ENCODE measurements at regions not wholly inside any gene's neighbourhood (a gene's known extent, or its start where the extent isn't known, plus 50 kb on each side); places are given as distances from the start of the nearest gene placed in this dataset.

- Histone ChIP-seq H3K4me2 (ENCODE audit: insufficient read depth in 1 of 2, low read depth in 2 of 2, low read length in 2 of 2) (no peak overlapping the region), H4K20me1 (replicated peaks in 1 of 2; ENCODE audit: control insufficient read depth in 1 of 2, insufficient read depth in 2 of 2, low read length in 2 of 2) (no peaks in the 10 kb centered on the region), H2BK12ac (ENCODE audit: low read depth, low read length) (no peak overlapping the region), H3K56ac (replicated peaks; ENCODE audit: insufficient read length, low read depth, low read length) (no peak overlapping the region), H2AFZ (ENCODE audit: low read length) (peak overlapping the region; percentile 89), H3K23ac (ENCODE audit: insufficient read length) (no peak overlapping the region), H3K36me3 (ENCODE audit: control insufficient read depth in 2 of 4, insufficient read depth in 4 of 4, low read length in 3 of 4) (no peaks in the 10 kb centered on the region; a peak in 1 of 8 replicates), H4K5ac (ENCODE audit: insufficient read length, low read depth, low read length) (no peak overlapping the region), H2BK15ac (ENCODE audit: low read length) (0 out of 2 replicates have a peak overlapping the region, but pooled peaks have one; percentile 67), H3K79me2 (ENCODE audit: control insufficient read depth in 1 of 2, insufficient read depth in 2 of 2, low read length in 2 of 2) (no peaks in the 10 kb centered on the region), H3K23me2 (ENCODE audit: low read depth, low read length) (no peaks in the 10 kb centered on the region), H3K4me3 (ENCODE audit: extremely low read depth in 1 of 4, insufficient read depth in 2 of 4, low read depth in 3 of 4, low read length in 4 of 4) (no peak overlapping the region), H2BK120ac (replicated peaks; ENCODE audit: low read depth, low read length) (no peak overlapping the region), H3K79me1 (ENCODE audit: low read depth, low read length) (no peaks in the 10 kb centered on the region), H3K9me3 (ENCODE audit: insufficient read depth in 2 of 2, low read depth in 1 of 2, low read length in 1 of 2) (peaks cover 6 to 13% of the 10 kb centered on the region in 2 experiments; a peak in 3 of 4 replicates), H3K14ac (ENCODE audit: insufficient read length) (no peak overlapping the region), H4K91ac (replicated peaks; ENCODE audit: insufficient read length, low read length) (no peak overlapping the region), H2BK20ac (ENCODE audit: low read length) (no peak overlapping the region), H3K4me1 (replicated peaks in 1 of 4; ENCODE audit: control insufficient read depth in 3 of 4, insufficient read depth in 4 of 4, low read length in 3 of 4) (no peaks in the 10 kb centered on the region), H3K27ac (ENCODE audit: low read depth, low read length) (no peak overlapping the region), H3K9ac (replicated peaks in 1 of 4; ENCODE audit: extremely low read depth in 1 of 4, low read depth in 3 of 4, low read length in 3 of 4) (no peak overlapping the region), H3K27me3 (replicated peaks in 1 of 4; ENCODE audit: control insufficient read depth in 3 of 4, extremely low read depth in 1 of 4, insufficient read depth in 3 of 4, low read length in 3 of 4) (no peaks in the 10 kb centered on the region), H2BK5ac (ENCODE audit: low read depth, low read length) (no peak overlapping the region), H4K8ac (ENCODE audit: extremely low read depth, insufficient read depth, low read length) (no peak overlapping the region), H3K4ac (replicated peaks; ENCODE audit: insufficient read length, low read depth, low read length) (no peak overlapping the region), H2AK5ac (ENCODE audit: low read depth, low read length) (no peak overlapping the region), H3K18ac (ENCODE audit: extremely low read depth, low read length) (no peak overlapping the region)
- FAIRE-seq, result no peak
- ChIA-PET POLR2A (ENCODE audit: partially characterized antibody) (no interaction called here), CTCF (ENCODE audit: partially characterized antibody) (interaction anchor here (0.7 to 1.6 kb wide), 2 partner anchors 13 to 16 kb away, joined by 4 read pairs; no protein-coding TSS in a partner anchor)
- WGBS, 2 experiments (ENCODE audit: extremely low coverage in 1 of 2, insufficient coverage in 1 of 2, insufficient read length in 1 of 2, insufficient replicate concordance in 2 of 2, low coverage in 1 of 2, low lambda C conversion rate in 2 of 2, missing lambda C conversion rate in 1 of 2), result 51% methylated on average over 2 of the region's 2 CpGs; no CpG with 5 or more reads in 1 of the 2 experiments
- no peak for DNase-seq (ENCODE audit: low read depth in 1 of 2, low spot score in 2 of 2)
- no peak for TF ChIP-seq SIX5 (IDR thresholded peaks at IDR 0.05; ENCODE audit: low read depth, low read length)
- TF ChIP-seq SRF (IDR thresholded peaks at IDR 0.05; ENCODE audit: low read depth, low read length), result no peak
- no peak for TF ChIP-seq YY1 (IDR thresholded peaks at IDR 0.05; ENCODE audit: low read depth, low read length)
- TF ChIP-seq FOSL1 (IDR thresholded peaks at IDR 0.05; ENCODE audit: insufficient read depth, low read depth, low read length), result no peak
- no peak for TF ChIP-seq SAP30 (IDR thresholded peaks at IDR 0.05; ENCODE audit: insufficient read depth, insufficient replicate concordance, low read length)
- TF ChIP-seq JUND (IDR thresholded peaks at IDR 0.05; ENCODE audit: low read length), result no peak
- no peak for TF ChIP-seq CTBP2 (IDR thresholded peaks at IDR 0.05; ENCODE audit: borderline replicate concordance, insufficient read depth, insufficient read length, low read length)
- TF ChIP-seq RAD21 (IDR thresholded peaks at IDR 0.05 in 1 of 2, conservative IDR thresholded peaks at IDR 0.05 in 1 of 2; ENCODE audit: low read depth in 2 of 2, low read length in 2 of 2), result peak; percentile 48 to 61
- no peak for TF ChIP-seq MAFK (IDR thresholded peaks at IDR 0.05; ENCODE audit: low read depth, low read length)
- TF ChIP-seq CTCF (IDR thresholded peaks at IDR 0.05; ENCODE audit: control extremely low read depth in 1 of 3, insufficient read depth in 1 of 3, low read depth in 1 of 3, low read length in 3 of 3), result peak in 2 of 3 experiments; percentile 29 to 44; a peak in 3 of 4 replicates
Observed at GRCh38 chr17:13735444-13735843, 133.7 kb upstream of the HS3ST3A1 start.

Measured in H1 (cell line).